SK-N-SH (cell line): ENCODE measurements at regions not wholly inside any gene's neighbourhood (a gene's known extent, or its start where the extent isn't known, plus 50 kb on each side); places are given as distances from the start of the nearest gene placed in this dataset.

Experiments
- CTCF ChIA-PET: fragments of 300-600, 350-600 bp; formaldehyde crosslinking; extraction: SDS; loops from one replicate; lab custom pipeline; 2021; lab: Yijun Ruan, JAX
- POLR2A ChIA-PET: fragments of 350-600 bp; sonication (Branson Sonifier 250); formaldehyde crosslinking; extraction: SDS; loops from one replicate; lab custom pipeline; 2020; ENCODE audit warnings: antibody characterized with exemption, inconsistent platforms; lab: Yijun Ruan, JAX
- DNase-seq: peaks from one replicate; pipeline ENCODE4 v3.0.0; 2012
- H2AFZ ChIP-seq: fragments of 200-600 bp; sonication (generic); 2 replicates; pipeline ENCODE4 v1.8.1; 2016; ENCODE audit warnings: antibody characterized with exemption, mild to moderate bottlenecking, low read depth
- H3F3A ChIP-seq: fragments of 200-600 bp; sonication (generic); replicated peaks from 2 replicates; pipeline ENCODE3; 2016; ENCODE audit warnings: antibody characterized with exemption, mild to moderate bottlenecking; ENCODE audit not compliant: insufficient read depth
- H3K27ac ChIP-seq, 2 experiments: fragments of 200-500 bp in 1 of 2; fragments of 200-600 bp in 1 of 2; sonication (Bioruptor generic) in 1 of 2; sonication (generic), shearing (Covaris generic) in 1 of 2; 2 replicates each; pipeline versions ENCODE4 v1.5.1 to v1.6.1; 2014 to 2016; ENCODE audit warnings: low read depth in 2 of 2, inconsistent platforms in 1 of 2, low read length in 1 of 2, mild to moderate bottlenecking in 1 of 2, mixed read lengths in 1 of 2
- H3K27me3 ChIP-seq: fragments of 200-600 bp; sonication (generic), shearing (Covaris generic); 2 replicates; pipeline ENCODE4 v1.6.1; 2016; ENCODE audit warnings: mixed run types; ENCODE audit not compliant: insufficient read depth
- H3K36me3 ChIP-seq, 2 experiments: fragments of 200-500 bp in 1 of 2; fragments of 200-600 bp in 1 of 2; sonication (Bioruptor generic) in 1 of 2; sonication (generic) in 1 of 2; replicated peaks in 1 of 2; 2 replicates each; pipeline versions ENCODE3 to v1.5.1; 2014 to 2016; ENCODE audit warnings: low read length in 1 of 2, mild to moderate bottlenecking in 1 of 2; ENCODE audit not compliant: insufficient read depth in 2 of 2, control insufficient read depth in 1 of 2
- H3K4me1 ChIP-seq, 2 experiments: fragments of 200-500 bp in 1 of 2; fragments of 200-600 bp in 1 of 2; sonication (Bioruptor generic) in 1 of 2; sonication (generic), shearing (Covaris generic) in 1 of 2; 2 replicates each; pipeline versions ENCODE4 v1.5.1 to v1.6.1; 2014 to 2016; ENCODE audit warnings: low read depth in 1 of 2, low read length in 1 of 2, mixed run types in 1 of 2; ENCODE audit not compliant: insufficient read depth in 2 of 2, control insufficient read depth in 1 of 2
- H3K4me2 ChIP-seq: fragments of 200-600 bp; sonication (generic), shearing (Covaris generic); 2 replicates; pipeline ENCODE4 v1.6.1; 2017; ENCODE audit warnings: mixed run types
- H3K4me3 ChIP-seq, 2 experiments: fragments of 200-500 bp in 1 of 2; fragments of 200-600 bp in 1 of 2; sonication (Bioruptor generic) in 1 of 2; sonication (generic), shearing (Covaris generic) in 1 of 2; 2 replicates each; pipeline versions ENCODE4 v1.5.1 to v1.8.1; 2014 to 2016; ENCODE audit warnings: low read depth in 2 of 2, inconsistent platforms in 1 of 2, low read length in 1 of 2, mild to moderate bottlenecking in 1 of 2, mixed read lengths in 1 of 2, moderate library complexity in 1 of 2
- H3K79me2 ChIP-seq: fragments of 200-600 bp; sonication (generic); 2 replicates; pipeline ENCODE4 v1.8.1; 2017; ENCODE audit warnings: mild to moderate bottlenecking; ENCODE audit not compliant: insufficient read depth
- H3K9ac ChIP-seq: fragments of 200-600 bp; sonication (generic); 2 replicates; pipeline ENCODE4 v1.6.1; 2017; ENCODE audit warnings: mixed run types
- H3K9me2 ChIP-seq: fragments of 200-600 bp; sonication (generic); 2 replicates; pipeline ENCODE4 v1.6.1; 2017; ENCODE audit warnings: mixed run types
- H3K9me3 ChIP-seq: fragments of 200-600 bp; sonication (generic); 2 replicates; pipeline ENCODE4 v1.6.1; 2017; ENCODE audit warnings: mixed run types, mild to moderate bottlenecking, moderate library complexity
- H4K20me1 ChIP-seq: fragments of 200-600 bp; sonication (generic); 2 replicates; pipeline ENCODE4 v1.6.1; 2017; ENCODE audit warnings: mild to moderate bottlenecking, mixed run types; ENCODE audit not compliant: insufficient read depth
- FOXM1 ChIP-seq: IDR thresholded peaks from 2 replicates; pipeline ENCODE4 v1.4.0; 2012; ENCODE audit warnings: low read depth, mild to moderate bottlenecking
- MXI1 ChIP-seq: IDR thresholded peaks from 2 replicates; pipeline ENCODE4 v1.6.1; 2012; ENCODE audit warnings: mild to moderate bottlenecking, low read depth, low read length, improper control_type of control experiment
- RAD21 ChIP-seq: IDR thresholded peaks from 2 replicates; pipeline ENCODE4 v1.6.1; 2012; ENCODE audit warnings: mild to moderate bottlenecking, low read length
- RCOR1 ChIP-seq: fragments of 150-350 bp; IDR thresholded peaks from 2 replicates; pipeline ENCODE4 v1.6.1; 2017; ENCODE audit warnings: antibody characterized with exemption, low read length
- USF2 ChIP-seq: fragments of 150-350 bp; IDR thresholded peaks from 2 replicates; pipeline ENCODE4 v1.6.1; 2017; ENCODE audit warnings: antibody characterized with exemption, low read length, low read depth, borderline replicate concordance
- WGBS: methylation state at CpG from one replicate; pipeline ENCODE4 v1.1.6; 2017; ENCODE audit warnings: low lambda C conversion rate; 5-methylcytosine and 5-hydroxymethylcytosine counted together
- TF ChIP-seq, protein P1 (sequence below): IDR thresholded peaks from 2 replicates; pipeline ENCODE4 v1.4.0; 2012; ENCODE audit warnings: low read depth, borderline replicate concordance
- TF ChIP-seq, protein P2 (sequence below): fragments of 200-600 bp; sonication (generic); IDR thresholded peaks from 2 replicates; pipeline ENCODE4 v1.6.1; 2017; ENCODE audit warnings: antibody characterized with exemption, mild to moderate bottlenecking, moderate library complexity

- H3K9me3 ChIP-seq: no peaks in the 10 kb centered on the region
- no peaks in the 10 kb centered on the region for H3K9me2 ChIP-seq
- no peak for DNase-seq
- no peaks in the 10 kb centered on the region for H3K36me3 ChIP-seq
- ChIA-PET POLR2A (no interaction called here), CTCF (no interaction called here)
- H2AFZ ChIP-seq: no peak overlapping the region
- H3K27me3 ChIP-seq: no peaks in the 10 kb centered on the region
- H3K79me2 ChIP-seq: no peaks in the 10 kb centered on the region
- H3F3A ChIP-seq: no peaks in the 10 kb centered on the region
- H3K4me3 ChIP-seq: no peak overlapping the region
- 51% methylated on average over 2 of the region's 2 CpGs for WGBS
- H3K4me2 ChIP-seq: no peak overlapping the region
- no peaks in the 10 kb centered on the region for H4K20me1 ChIP-seq
- TF ChIP-seq FOXM1: no peak
- TF ChIP-seq, all 33 proteins: peak for 0
- H3K4me1 ChIP-seq: no peaks in the 10 kb centered on the region; a peak in 1 of 4 replicates
- H3K27ac ChIP-seq: no peak overlapping the region
- H3K9ac ChIP-seq: no peak overlapping the region
Observed at GRCh38 chr20:52432740-52433139, 241.2 kb upstream of the ZFP64 start.

DNA sequence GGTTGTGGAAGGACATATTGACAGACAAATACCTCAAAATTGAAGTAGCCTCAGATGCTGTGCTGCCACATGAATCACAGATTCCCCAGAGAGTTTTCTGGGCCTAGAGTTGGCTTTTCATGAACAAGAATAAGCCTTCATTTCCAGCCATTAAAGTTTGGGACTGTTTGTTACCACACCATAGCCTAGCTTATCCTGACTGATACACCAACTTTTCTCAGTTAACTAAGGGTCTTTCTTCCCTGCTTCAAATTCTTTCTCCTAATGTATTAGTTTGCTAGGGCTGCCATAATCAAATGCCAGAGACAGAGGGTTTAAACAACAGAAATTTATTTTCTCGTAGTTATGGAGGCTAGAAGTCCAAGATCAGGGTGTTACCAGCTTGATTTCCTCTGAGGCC is 237.4 kb upstream of the ZFP64 start:
- 12% methylated on average over 1 of the region's 1 CpG for WGBS
- H3K27ac ChIP-seq: no peak overlapping the region
- POLR2A ChIA-PET: no interaction called here

More for the DNA sequence above, 237.4 kb upstream of the ZFP64 start:
- Histone ChIP-seq H3K27me3 (no peaks in the 10 kb centered on the region), H3K9me2 (no peaks in the 10 kb centered on the region), H3K36me3 (no peaks in the 10 kb centered on the region), H3K79me2 (no peaks in the 10 kb centered on the region), H3K4me3 (no peak overlapping the region), H3K9ac (no peak overlapping the region), H2AFZ (no peak overlapping the region), H3K4me2 (no peak overlapping the region), H3K4me1 (no peaks in the 10 kb centered on the region), H3K9me3 (no peaks in the 10 kb centered on the region), H4K20me1 (no peaks in the 10 kb centered on the region), H3F3A (peaks cover 10% of the 10 kb centered on the region)
- CTCF ChIA-PET: no interaction called here
- TF ChIP-seq, protein P1, sequence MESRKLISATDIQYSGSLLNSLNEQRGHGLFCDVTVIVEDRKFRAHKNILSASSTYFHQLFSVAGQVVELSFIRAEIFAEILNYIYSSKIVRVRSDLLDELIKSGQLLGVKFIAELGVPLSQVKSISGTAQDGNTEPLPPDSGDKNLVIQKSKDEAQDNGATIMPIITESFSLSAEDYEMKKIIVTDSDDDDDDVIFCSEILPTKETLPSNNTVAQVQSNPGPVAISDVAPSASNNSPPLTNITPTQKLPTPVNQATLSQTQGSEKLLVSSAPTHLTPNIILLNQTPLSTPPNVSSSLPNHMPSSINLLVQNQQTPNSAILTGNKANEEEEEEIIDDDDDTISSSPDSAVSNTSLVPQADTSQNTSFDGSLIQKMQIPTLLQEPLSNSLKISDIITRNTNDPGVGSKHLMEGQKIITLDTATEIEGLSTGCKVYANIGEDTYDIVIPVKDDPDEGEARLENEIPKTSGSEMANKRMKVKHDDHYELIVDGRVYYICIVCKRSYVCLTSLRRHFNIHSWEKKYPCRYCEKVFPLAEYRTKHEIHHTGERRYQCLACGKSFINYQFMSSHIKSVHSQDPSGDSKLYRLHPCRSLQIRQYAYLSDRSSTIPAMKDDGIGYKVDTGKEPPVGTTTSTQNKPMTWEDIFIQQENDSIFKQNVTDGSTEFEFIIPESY: no peak
- TF ChIP-seq USF2 (no peak), RAD21 (no peak), MXI1 (no peak), RCOR1 (no peak)
- TF ChIP-seq, protein P2, sequence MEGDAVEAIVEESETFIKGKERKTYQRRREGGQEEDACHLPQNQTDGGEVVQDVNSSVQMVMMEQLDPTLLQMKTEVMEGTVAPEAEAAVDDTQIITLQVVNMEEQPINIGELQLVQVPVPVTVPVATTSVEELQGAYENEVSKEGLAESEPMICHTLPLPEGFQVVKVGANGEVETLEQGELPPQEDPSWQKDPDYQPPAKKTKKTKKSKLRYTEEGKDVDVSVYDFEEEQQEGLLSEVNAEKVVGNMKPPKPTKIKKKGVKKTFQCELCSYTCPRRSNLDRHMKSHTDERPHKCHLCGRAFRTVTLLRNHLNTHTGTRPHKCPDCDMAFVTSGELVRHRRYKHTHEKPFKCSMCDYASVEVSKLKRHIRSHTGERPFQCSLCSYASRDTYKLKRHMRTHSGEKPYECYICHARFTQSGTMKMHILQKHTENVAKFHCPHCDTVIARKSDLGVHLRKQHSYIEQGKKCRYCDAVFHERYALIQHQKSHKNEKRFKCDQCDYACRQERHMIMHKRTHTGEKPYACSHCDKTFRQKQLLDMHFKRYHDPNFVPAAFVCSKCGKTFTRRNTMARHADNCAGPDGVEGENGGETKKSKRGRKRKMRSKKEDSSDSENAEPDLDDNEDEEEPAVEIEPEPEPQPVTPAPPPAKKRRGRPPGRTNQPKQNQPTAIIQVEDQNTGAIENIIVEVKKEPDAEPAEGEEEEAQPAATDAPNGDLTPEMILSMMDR: no peak
- no peak for DNase-seq
